MCF 10A (cell line): ENCODE measurements at regions not wholly inside any gene's neighbourhood (a gene's known extent, or its start where the extent isn't known, plus 50 kb on each side); places are given as distances from the start of the nearest gene placed in this dataset.

Experiments used
- BruUV-seq: library from RNA; stranded (reverse); fragments of 400-500 nt; replicated peaks from 2 replicates; lab custom pipeline; 2021; lab: Mats Ljungman, UMichigan
- CTCF ChIA-PET: fragments of 300-600 bp; sonication (Branson Sonifier 250); formaldehyde crosslinking; extraction: SDS; loops from one replicate; lab custom pipeline; 2021; ENCODE audit warnings: antibody characterized with exemption, inconsistent platforms; lab: Yijun Ruan, JAX
- POLR2A ChIA-PET: fragments of 300-600, 350-650 bp; sonication (Branson Sonifier 250); formaldehyde crosslinking; extraction: SDS; loops from one replicate; lab custom pipeline; 2020; ENCODE audit warnings: antibody characterized with exemption, inconsistent platforms; lab: Yijun Ruan, JAX
- DNase-seq: peaks from one replicate; pipeline ENCODE4 v3.0.0-alpha.2; 2018; ENCODE audit not compliant: unreplicated experiment
- H3K27ac Mint-ChIP-seq: one replicate; pipeline ENCODE4 v1.8.0; 2022; ENCODE audit warnings: mild to moderate bottlenecking, low read depth, mixed read lengths; ENCODE audit not compliant: unreplicated experiment
- H3K27me3 Mint-ChIP-seq: one replicate; pipeline ENCODE4 v1.8.0; 2022; ENCODE audit warnings: mixed read lengths; ENCODE audit not compliant: insufficient read depth, unreplicated experiment
- H3K36me3 Mint-ChIP-seq: one replicate; pipeline ENCODE4 v1.8.0; 2022; ENCODE audit warnings: mild to moderate bottlenecking, moderate library complexity, mixed read lengths; ENCODE audit not compliant: insufficient read depth, unreplicated experiment
- H3K4me1 Mint-ChIP-seq: one replicate; pipeline ENCODE4 v1.8.0; 2022; ENCODE audit warnings: mixed read lengths; ENCODE audit not compliant: insufficient read depth, unreplicated experiment
- H3K4me3 Mint-ChIP-seq: one replicate; pipeline ENCODE4 v1.8.0; 2022; ENCODE audit warnings: mild to moderate bottlenecking, moderate library complexity, mixed read lengths; ENCODE audit not compliant: unreplicated experiment
- H3K9me3 Mint-ChIP-seq: one replicate; pipeline ENCODE4 v1.8.0; 2022; ENCODE audit warnings: mixed read lengths; ENCODE audit not compliant: unreplicated experiment
- CTCF ChIP-seq: fragments of 200-600 bp; IDR thresholded peaks from one replicate; pipeline ENCODE4 v1.8.0; 2022; ENCODE audit warnings: antibody characterized with exemption, mild to moderate bottlenecking; ENCODE audit not compliant: unreplicated experiment
- intact Hi-C: fragments of 100-400 bp; cut with micrococcal nuclease; formaldehyde crosslinking; loops from 2 replicates; pipeline ENCODE4 v1.14.1; 2022

- no peak overlapping the region for H3K27ac Mint-ChIP-seq
- ChIA-PET POLR2A (interaction anchor here (1.1 kb wide), 1 partner anchor 15 kb away, joined by 3 read pairs; no protein-coding TSS in a partner anchor), CTCF (interaction anchor here (0.6 to 7.5 kb wide), 3 partner anchors 124 to 206 kb away, joined by 3 to 73 read pairs (median 68); no protein-coding TSS in a partner anchor)
- intact Hi-C loops, result loop anchor here (5.0 kb wide), 1 partner anchor 348 kb away; no protein-coding TSS in a partner anchor
- H3K27me3 Mint-ChIP-seq, result peaks cover 7% of the 10 kb centered on the region
- DNase-seq, result peak; percentile 43
- TF ChIP-seq CTCF, result no peak
- H3K4me1 Mint-ChIP-seq, result peaks cover 18% of the 10 kb centered on the region
- no TSS peak for BruUV-seq
- H3K4me3 Mint-ChIP-seq, result no peak overlapping the region
- no peaks in the 10 kb centered on the region for H3K36me3 Mint-ChIP-seq
- no peaks in the 10 kb centered on the region for H3K9me3 Mint-ChIP-seq
Measured at GRCh38 chr12:22858849-22859570, 234.0 kb downstream of the ETNK1 start.

- no peaks in the 10 kb centered on the region for H3K27me3 Mint-ChIP-seq
- POLR2A ChIA-PET, result no interaction called here
- no peak overlapping the region for H3K27ac Mint-ChIP-seq
- DNase-seq, result no peak
- no TSS peak for BruUV-seq
- peaks cover 14% of the 10 kb centered on the region for H3K4me1 Mint-ChIP-seq
- TF ChIP-seq CTCF, result no peak
- H3K9me3 Mint-ChIP-seq, result no peaks in the 10 kb centered on the region
- no peaks in the 10 kb centered on the region for H3K36me3 Mint-ChIP-seq
- H3K4me3 Mint-ChIP-seq, result no peak overlapping the region
- intact Hi-C loops, result no loop called here
- CTCF ChIA-PET, result interaction anchor here (0.6 to 7.5 kb wide), 5 partner anchors 34 to 1807 kb away, joined by 3 to 73 read pairs (median 5); no protein-coding TSS in a partner anchor
Measured at GRCh38 chr12:22860926-22861325, 236.0 kb downstream of the ETNK1 start.

DNA sequence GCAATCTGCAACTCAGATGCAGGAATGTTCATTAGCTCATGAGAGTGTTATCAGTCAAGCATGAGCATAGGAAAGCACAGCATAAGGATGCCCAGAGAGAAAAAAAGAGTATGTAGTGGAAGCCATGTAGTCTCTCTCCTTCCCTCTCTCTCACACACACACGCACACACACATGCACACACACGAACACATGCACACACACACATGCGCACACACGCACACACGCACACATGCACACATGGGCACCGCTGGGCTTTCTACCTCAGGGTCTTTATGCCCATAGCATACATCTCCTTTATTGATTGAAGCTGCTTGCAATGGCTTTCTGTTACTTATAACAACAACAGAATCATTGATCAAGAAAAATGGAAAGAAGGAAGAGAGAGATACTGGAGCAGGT is 240.9 kb downstream of the ETNK1 start:
- CTCF ChIA-PET, result interaction anchor here (1.1 to 5.0 kb wide), 3 partner anchors 9 to 339 kb away, joined by 4 to 23 read pairs (median 5); no protein-coding TSS in a partner anchor
- H3K9me3 Mint-ChIP-seq, result no peaks in the 10 kb centered on the region
- intact Hi-C loops, result no loop called here
- DNase-seq, result no peak
- no peak overlapping the region for H3K27ac Mint-ChIP-seq
- H3K4me1 Mint-ChIP-seq, result no peaks in the 10 kb centered on the region
- POLR2A ChIA-PET, result no interaction called here
- H3K36me3 Mint-ChIP-seq, result no peaks in the 10 kb centered on the region
- no peak overlapping the region for H3K4me3 Mint-ChIP-seq
- BruUV-seq, result no TSS peak
- TF ChIP-seq CTCF, result no peak
- H3K27me3 Mint-ChIP-seq, result no peaks in the 10 kb centered on the region

- CTCF ChIA-PET, result interaction anchor here (1.1 to 5.0 kb wide), 3 partner anchors 9 to 338 kb away, joined by 4 to 23 read pairs (median 5); no protein-coding TSS in a partner anchor
- POLR2A ChIA-PET, result no interaction called here
- H3K4me3 Mint-ChIP-seq, result no peak overlapping the region
- H3K27me3 Mint-ChIP-seq, result no peaks in the 10 kb centered on the region
- no TSS peak for BruUV-seq
- no peaks in the 10 kb centered on the region for H3K4me1 Mint-ChIP-seq
- no peak for DNase-seq
- H3K36me3 Mint-ChIP-seq, result no peaks in the 10 kb centered on the region
- no peaks in the 10 kb centered on the region for H3K9me3 Mint-ChIP-seq
- H3K27ac Mint-ChIP-seq, result no peak overlapping the region
- intact Hi-C loops, result no loop called here
- no peak for TF ChIP-seq CTCF
Measured at GRCh38 chr12:22866406-22866805, 241.4 kb downstream of the ETNK1 start.
